Activated CD8-positive, alpha-beta memory T cell treated with anti-CD3 and anti-CD28 coated beads for 36 hours (primary cell): ENCODE measurements at regions not wholly inside any gene's neighbourhood (a gene's known extent, or its start where the extent isn't known, plus 50 kb on each side); places are given as distances from the start of the nearest gene placed in this dataset.
"Not testable (repeated sequence)": the region's sequence is repeated elsewhere in the genome, so short reads cannot be mapped to it uniquely, and the experiment has no call there.

Experiments used
- CTCF ChIA-PET: fragments of 350-600 bp; sonication (Branson Sonifier 250); formaldehyde crosslinking; loops from one replicate; lab custom pipeline; 2021; ENCODE audit warnings: antibody characterized with exemption; lab: Charles Lee
- POLR2A ChIA-PET: fragments of 350-600 bp; sonication (Branson Sonifier 250); formaldehyde crosslinking; loops from one replicate; lab custom pipeline; 2021; ENCODE audit warnings: antibody characterized with exemption; lab: Charles Lee

GRCh38 chr4:97353876-97354275 is 789.4 kb downstream of the STPG2 start:
- ChIA-PET POLR2A (no interaction called here), CTCF (no interaction called here)

GRCh38 chr4:97359826-97360225 is 783.5 kb downstream of the STPG2 start:
- ChIA-PET CTCF (no interaction called here), POLR2A (no interaction called here)

GRCh38 chr4:97360733-97361132 is 782.5 kb downstream of the STPG2 start:
- POLR2A ChIA-PET: no interaction called here

DNA sequence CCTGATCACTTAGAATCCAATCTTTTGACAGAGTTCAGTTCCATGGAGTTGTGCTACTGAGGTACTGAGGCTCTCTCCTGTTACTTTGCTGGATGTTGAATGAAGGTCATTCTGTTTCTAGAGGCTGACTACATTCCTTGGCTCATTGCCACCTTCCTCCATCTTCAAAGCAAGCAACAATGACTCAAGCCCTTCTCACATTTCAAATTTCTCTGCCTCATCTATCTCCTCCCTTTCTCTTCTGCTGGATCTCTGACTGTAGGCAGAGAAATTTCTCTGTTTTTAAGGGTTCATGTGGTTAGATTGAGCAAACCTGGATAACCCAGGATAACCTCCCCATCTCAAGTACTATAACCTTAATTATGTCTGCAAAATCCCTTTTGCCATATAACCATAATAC is 775.4 kb downstream of the STPG2 start:
- ChIA-PET POLR2A (no interaction called here), CTCF (no interaction called here)

More at GRCh38 chr4:97360733-97361132, 782.5 kb downstream of the STPG2 start:
- CTCF ChIA-PET: no interaction called here

DNA sequence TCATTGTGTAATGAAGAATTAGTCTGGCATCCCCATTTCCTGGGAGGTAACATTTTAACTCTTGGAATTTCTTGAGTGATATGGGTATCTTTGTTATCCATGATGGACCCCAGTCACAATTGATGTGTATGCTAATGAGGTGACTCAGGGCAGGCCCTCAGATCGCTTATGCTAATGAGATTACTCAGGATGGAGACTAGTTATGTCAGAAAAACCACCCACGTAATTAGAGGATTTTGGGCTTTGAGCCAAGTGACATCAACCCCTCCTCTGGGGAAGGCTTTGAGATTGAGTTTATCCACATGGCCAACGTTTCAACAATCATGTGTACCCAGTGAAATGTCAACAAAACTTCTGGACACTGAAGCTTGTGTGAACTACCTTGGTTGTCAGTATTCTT is 772.7 kb downstream of the STPG2 start:
- ChIA-PET POLR2A (no interaction called here), CTCF (no interaction called here)

GRCh38 chr4:97374526-97374925 is 768.8 kb downstream of the STPG2 start:
- CTCF ChIA-PET: no interaction called here
- POLR2A ChIA-PET: no interaction called here

- POLR2A ChIA-PET: no interaction called here
- CTCF ChIA-PET: no interaction called here
These were observed 756.3 kb downstream of the STPG2 start for GRCh38 chr4:97386969-97387368.

DNA sequence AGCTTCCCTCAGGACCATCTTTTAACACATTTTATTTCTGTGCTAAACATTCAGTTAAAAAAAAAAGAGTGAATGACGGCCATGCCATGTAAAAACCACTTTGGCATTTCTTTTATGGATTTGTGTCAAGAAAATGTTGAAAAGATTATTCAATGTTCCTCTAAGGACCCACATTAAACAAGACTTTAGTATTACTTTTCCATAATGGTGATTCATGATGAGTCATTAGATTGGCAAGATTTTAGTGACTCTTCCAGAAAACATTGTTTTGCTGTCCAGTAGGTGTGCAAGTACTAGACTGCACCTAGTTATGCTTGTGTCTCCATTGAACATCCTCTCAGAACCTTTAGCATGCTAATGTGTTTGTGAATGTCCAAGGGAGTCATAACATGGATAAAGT is 748.6 kb downstream of the STPG2 start:
- POLR2A ChIA-PET: no interaction called here

DNA sequence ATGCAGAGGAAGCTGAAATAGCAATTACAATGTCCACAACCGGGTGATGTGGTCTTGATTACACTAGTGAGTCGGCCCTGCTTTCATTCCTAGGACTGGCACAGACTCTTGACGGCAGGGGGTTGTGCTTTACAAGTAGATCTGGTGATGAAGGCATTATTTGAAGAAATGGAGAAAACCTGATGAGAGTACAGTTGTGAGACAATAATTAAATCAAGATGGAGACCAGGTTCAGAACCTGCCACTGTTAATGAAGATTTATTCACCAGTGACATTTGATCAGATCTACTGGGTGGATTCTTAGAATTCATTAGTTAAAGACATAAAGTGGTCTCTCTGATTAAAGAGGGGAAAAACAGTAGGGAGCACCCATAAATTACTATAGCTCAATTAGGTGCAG is 747.2 kb downstream of the STPG2 start:
- ChIA-PET POLR2A (no interaction called here), CTCF (no interaction called here)

More for the DNA sequence above, 748.6 kb downstream of the STPG2 start:
- CTCF ChIA-PET: no interaction called here

DNA sequence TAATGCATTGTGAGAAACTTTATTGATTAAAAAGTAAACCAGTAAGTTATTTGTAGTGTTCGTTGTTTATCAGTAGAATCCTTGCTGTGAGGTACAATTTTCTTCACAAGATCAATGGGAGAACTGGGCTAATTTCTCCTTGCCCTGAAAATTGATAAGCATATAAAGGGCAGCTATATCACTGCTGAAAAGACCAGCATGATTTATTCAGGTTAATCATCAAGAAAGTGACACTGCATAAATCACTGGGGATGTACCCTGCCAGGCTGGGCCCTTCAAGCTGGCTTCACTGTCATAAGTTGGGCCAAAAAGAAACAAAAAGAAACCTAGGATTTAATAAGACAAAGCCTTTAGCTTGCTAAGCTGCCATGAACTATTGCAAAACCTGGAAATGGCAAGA is 746.7 kb downstream of the STPG2 start:
- CTCF ChIA-PET: no interaction called here

DNA sequence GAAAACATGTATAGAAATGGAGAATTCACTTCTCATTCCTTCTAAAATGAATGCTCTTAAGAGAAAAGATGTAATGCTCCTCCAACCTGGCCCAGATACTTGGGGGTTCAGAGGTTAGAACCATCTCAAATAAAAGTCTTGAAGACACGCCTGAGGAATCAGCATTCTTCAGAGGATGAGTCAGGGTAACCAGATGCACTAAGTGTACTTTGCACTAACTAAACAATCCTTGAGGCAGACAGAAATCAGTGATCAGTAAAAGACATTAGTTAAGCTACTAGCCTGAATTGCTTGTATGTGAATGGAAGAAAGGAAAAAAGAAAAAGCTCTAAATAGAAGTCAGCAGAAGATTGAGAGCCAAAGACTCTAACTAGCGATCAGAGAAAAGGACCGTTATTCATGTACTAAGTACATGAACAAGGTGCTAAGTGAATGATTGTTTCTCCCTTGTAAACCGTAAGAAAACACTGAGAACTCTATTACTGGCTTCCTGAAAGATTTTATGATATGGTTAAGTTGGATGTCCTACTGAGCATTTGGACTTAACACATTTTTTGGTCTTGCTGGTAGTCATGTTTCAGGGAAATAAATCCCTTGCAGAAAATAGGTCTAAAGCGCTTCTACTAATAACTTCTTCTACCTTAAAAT is 738.3 kb downstream of the STPG2 start:
- ChIA-PET CTCF (no interaction called here), POLR2A (no interaction called here)

More for the DNA sequence above, 746.7 kb downstream of the STPG2 start:
- POLR2A ChIA-PET: no interaction called here

- POLR2A ChIA-PET: no interaction called here
- CTCF ChIA-PET: no interaction called here
These were observed 731.9 kb downstream of the STPG2 start for GRCh38 chr4:97411356-97411755.

DNA sequence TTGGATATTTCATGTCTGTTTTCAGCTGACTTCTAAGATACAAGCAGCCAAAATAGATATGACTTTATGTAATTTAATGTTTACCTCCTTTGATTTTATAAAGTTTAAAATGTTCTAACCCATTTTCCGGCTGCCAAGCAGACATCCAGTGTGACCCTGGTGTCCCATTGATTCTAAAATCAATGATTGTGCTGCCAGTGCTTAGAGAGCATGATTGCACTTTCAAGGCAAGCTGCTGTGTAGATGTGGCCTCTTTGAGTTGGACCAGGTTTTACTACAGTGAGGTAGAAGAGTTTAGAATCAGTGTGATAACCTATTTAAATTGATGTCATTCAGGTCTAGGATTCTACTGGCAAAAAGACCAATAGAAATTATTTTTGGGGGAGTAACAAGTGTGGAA is 730.9 kb downstream of the STPG2 start:
- POLR2A ChIA-PET: no interaction called here
- CTCF ChIA-PET: no interaction called here

- ChIA-PET POLR2A (no interaction called here), CTCF (no interaction called here)
These were observed 729.1 kb downstream of the STPG2 start for GRCh38 chr4:97414161-97414560.

DNA sequence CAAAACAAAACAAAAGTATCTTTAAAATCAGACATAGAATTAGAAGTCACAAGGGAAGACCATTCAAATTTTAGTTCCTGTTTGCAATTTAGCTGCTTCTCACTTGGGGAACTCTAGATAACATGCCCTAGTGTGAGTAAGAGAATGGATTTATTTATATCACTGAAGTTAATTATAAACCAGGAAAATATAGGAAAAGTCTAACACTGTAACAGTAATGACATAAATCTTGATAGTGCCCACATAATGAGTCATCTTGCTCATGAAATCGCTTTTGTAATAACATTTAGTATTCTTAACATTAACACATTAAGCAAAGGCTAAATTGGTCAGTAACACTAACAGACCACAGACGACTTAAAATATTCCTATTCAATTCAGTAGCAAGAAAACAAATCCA is 710.7 kb downstream of the STPG2 start:
- ChIA-PET CTCF (no interaction called here), POLR2A (no interaction called here)

DNA sequence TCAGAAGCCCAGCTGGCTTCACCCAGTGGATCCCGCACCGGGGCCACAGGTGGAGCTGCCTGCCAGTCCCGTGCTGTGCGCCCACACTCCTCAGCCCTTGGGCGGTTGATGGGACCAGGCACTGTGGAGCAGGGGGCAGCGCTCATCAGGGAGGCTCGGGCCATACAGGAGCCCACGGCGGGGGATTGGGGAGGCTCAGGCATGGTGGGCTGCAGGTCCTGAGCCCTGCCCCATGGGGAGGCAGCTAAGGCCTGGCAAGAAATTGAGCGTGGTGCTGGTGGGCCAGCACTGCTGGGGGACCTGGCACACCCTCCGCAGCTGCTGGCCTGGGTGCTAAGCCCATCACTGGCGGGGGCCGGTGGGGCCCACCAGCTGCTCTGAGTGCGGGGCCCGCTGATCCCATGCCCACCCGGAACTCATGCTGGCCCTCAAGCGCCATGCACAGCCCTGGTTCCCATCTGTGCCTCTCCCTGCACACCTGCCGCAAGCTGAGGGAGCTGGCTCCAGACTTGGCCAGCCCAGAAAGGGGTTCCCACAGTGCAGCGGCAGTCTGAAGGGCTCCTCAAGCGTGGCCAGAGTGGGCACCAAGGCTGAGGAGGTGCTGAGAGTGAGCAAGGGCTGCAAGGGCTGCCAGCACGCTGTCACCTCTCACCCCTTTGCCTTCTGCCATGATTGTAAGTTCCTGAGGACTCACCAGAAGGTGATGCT is 705.1 kb downstream of the STPG2 start:
- POLR2A ChIA-PET, CTCF ChIA-PET: not testable (repeated sequence)

DNA sequence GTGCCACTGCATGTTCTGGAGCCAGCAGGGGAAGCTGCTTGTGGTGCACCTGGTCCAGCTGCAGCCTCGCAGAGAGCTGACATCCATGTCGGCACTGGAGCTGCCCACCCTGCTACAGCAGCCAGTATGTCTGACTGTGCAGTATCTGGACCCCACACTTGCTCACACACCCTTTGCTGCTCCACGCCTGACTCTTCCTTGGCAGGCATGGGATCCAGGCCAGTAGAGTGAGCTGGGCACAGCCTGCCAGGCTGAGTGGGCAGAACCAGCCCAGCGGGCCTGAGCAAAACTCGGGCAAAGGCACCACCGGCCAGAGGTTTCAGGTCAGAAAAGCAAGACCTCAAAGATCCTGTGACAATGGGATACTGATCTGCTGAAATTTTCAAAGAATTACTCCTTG is 690.1 kb downstream of the STPG2 start:
- ChIA-PET CTCF (no interaction called here), POLR2A (no interaction called here)

DNA sequence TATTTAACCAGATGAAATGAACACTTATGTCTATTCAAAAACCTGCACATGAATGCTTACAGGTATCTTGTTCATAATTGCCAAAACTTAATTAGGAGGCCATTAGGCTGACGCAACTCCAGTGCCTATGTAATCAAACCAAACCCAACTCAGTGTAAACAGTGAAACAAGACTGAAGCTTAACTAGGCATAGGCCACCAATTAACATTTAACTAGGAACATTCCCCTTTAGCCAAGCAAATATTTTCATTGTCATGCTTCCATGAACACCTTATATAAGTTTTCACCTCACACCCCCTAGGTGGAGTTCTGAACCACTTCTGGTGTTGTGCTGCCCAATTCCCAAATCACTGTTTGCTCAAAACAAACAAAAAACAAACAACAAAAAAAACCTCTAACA is 686.0 kb downstream of the STPG2 start:
- ChIA-PET CTCF (no interaction called here), POLR2A (no interaction called here)

GRCh38 chr4:97468272-97468671 is 675.0 kb downstream of the STPG2 start:
- CTCF ChIA-PET: no interaction called here
- POLR2A ChIA-PET: no interaction called here

GRCh38 chr4:97475621-97476020 is 667.7 kb downstream of the STPG2 start:
- CTCF ChIA-PET: no interaction called here

DNA sequence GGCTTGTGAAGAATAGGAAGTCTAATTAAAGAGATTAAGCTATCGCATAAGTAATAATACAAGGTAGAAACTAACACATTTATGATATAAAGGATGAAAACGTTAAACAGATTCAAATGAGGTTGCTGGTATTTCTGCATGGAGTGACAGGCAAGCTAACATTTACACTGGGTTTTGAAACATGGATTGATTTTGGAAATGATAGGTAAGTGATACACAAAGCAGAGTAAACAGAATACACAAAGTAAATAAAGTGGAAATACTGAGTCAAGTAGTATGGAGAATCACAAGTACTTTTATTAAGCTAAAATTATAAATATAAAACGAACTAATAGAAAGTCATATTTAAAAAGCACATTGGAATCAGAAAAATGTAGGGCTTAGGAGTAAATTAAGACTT is 665.3 kb downstream of the STPG2 start:
- CTCF ChIA-PET: no interaction called here
- POLR2A ChIA-PET: no interaction called here

More at GRCh38 chr4:97475621-97476020, 667.7 kb downstream of the STPG2 start:
- POLR2A ChIA-PET: no interaction called here
